HFFc6 (cell line): ENCODE measurements at regions not wholly inside any gene's neighbourhood (a gene's known extent, or its start where the extent isn't known, plus 50 kb on each side); places are given as distances from the start of the nearest gene placed in this dataset.

Experiments
- DNase-seq: peaks from one replicate; pipeline ENCODE4 v3.0.0-alpha.2; 2018
- H3K27ac Mint-ChIP-seq: 2 replicates; pipeline ENCODE4 v1.8.0; 2020; ENCODE audit warnings: mild to moderate bottlenecking, mixed read lengths
- H3K27me3 Mint-ChIP-seq: 2 replicates; pipeline ENCODE4 v1.8.0; 2021; ENCODE audit warnings: mild to moderate bottlenecking, moderate library complexity, mixed read lengths; ENCODE audit not compliant: insufficient read depth
- H3K36me3 Mint-ChIP-seq: 2 replicates; pipeline ENCODE4 v1.8.0; 2021; ENCODE audit warnings: low read depth, mixed read lengths
- H3K4me1 Mint-ChIP-seq: 2 replicates; pipeline ENCODE4 v1.8.0; 2020; ENCODE audit warnings: low read depth, mixed read lengths
- H3K4me3 Mint-ChIP-seq: 2 replicates; pipeline ENCODE4 v1.8.0; 2020; ENCODE audit warnings: mild to moderate bottlenecking, moderate library complexity, mixed read lengths
- H3K9me3 Mint-ChIP-seq: 2 replicates; pipeline ENCODE4 v1.8.0; 2020; ENCODE audit warnings: mild to moderate bottlenecking, mixed read lengths
- CTCF ChIP-seq: fragments of 200-600 bp; sonication (generic); IDR thresholded peaks from 2 replicates; pipeline ENCODE4 v1.5.0; 2021; ENCODE audit warnings: antibody characterized with exemption, mild to moderate bottlenecking

GRCh38 chr18:5646739-5647138 lies 102.9 kb upstream of the EPB41L3 start:
- H3K27ac Mint-ChIP-seq = no peak overlapping the region
- DNase-seq = no peak
- H3K4me3 Mint-ChIP-seq = no peak overlapping the region
- H3K36me3 Mint-ChIP-seq = no peaks in the 10 kb centered on the region
- peaks cover 27% of the 10 kb centered on the region for H3K9me3 Mint-ChIP-seq
- TF ChIP-seq CTCF = no peak
- no peaks in the 10 kb centered on the region for H3K4me1 Mint-ChIP-seq
- H3K27me3 Mint-ChIP-seq = no peaks in the 10 kb centered on the region

GRCh38 chr18:5643288-5643687 lies 99.5 kb upstream of the EPB41L3 start:
- H3K36me3 Mint-ChIP-seq = no peaks in the 10 kb centered on the region
- no peak overlapping the region for H3K4me3 Mint-ChIP-seq
- no peaks in the 10 kb centered on the region for H3K27me3 Mint-ChIP-seq
- peaks cover 20% of the 10 kb centered on the region for H3K9me3 Mint-ChIP-seq
- DNase-seq = no peak
- H3K4me1 Mint-ChIP-seq = no peaks in the 10 kb centered on the region
- no peak overlapping the region for H3K27ac Mint-ChIP-seq
- no peak for TF ChIP-seq CTCF

GRCh38 chr18:5640939-5641338 lies 97.1 kb upstream of the EPB41L3 start:
- H3K27me3 Mint-ChIP-seq = peaks cover 2% of the 10 kb centered on the region; the same call in 1 of the 2 replicates
- no peaks in the 10 kb centered on the region for H3K4me1 Mint-ChIP-seq
- peaks cover 21% of the 10 kb centered on the region for H3K9me3 Mint-ChIP-seq
- H3K27ac Mint-ChIP-seq = no peak overlapping the region
- H3K36me3 Mint-ChIP-seq = no peaks in the 10 kb centered on the region; the same call in 1 of the 2 replicates
- DNase-seq = no peak
- H3K4me3 Mint-ChIP-seq = no peak overlapping the region
- no peak for TF ChIP-seq CTCF

- Mint-ChIP-seq H3K4me3 (no peak overlapping the region), H3K27me3 (peaks cover 2% of the 10 kb centered on the region; the same call in 1 of the 2 replicates), H3K9me3 (peaks cover 13% of the 10 kb centered on the region; the same call in 1 of the 2 replicates), H3K36me3 (no peaks in the 10 kb centered on the region; the same call in 1 of the 2 replicates), H3K27ac (no peak overlapping the region), H3K4me1 (no peaks in the 10 kb centered on the region)
- no peak for DNase-seq
- no peak for TF ChIP-seq CTCF
Measured at GRCh38 chr18:5639131-5639530, 95.3 kb upstream of the EPB41L3 start.

- no peak for TF ChIP-seq CTCF
- Mint-ChIP-seq H3K4me3 (no peak overlapping the region), H3K9me3 (peaks cover 15% of the 10 kb centered on the region; the same call in 1 of the 2 replicates), H3K4me1 (no peaks in the 10 kb centered on the region), H3K27me3 (peaks cover 2% of the 10 kb centered on the region; the same call in 1 of the 2 replicates), H3K27ac (no peak overlapping the region), H3K36me3 (no peaks in the 10 kb centered on the region; the same call in 1 of the 2 replicates)
- DNase-seq = no peak
Measured at GRCh38 chr18:5632041-5632440, 88.2 kb upstream of the EPB41L3 start.
